ENCODE measurements at regions not wholly inside any gene's neighbourhood (a gene's known extent, or its start where the extent isn't known, plus 50 kb on each side); places are given as distances from the start of the nearest gene placed in this dataset.

DNA sequence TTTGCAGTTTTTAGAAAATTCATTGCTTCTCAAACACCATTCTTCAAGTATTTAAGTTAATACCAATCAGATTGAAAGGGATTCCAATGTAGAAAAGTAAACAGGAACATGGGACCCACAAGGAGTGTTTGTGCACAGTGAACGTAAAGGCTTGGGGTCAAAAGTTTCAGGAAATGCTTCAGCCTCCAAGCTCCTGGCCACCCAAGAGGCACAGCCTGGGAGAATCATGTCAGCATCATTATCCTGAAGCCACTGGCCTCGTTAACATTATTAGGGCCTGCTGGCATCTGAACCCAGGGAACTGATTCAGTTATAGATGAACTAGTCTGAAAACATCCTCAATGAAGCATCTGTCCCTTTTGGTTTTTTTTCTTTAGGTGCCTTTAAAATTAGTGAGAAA, 122.9 kb downstream of the NXNL2 start (continued):
- TF ChIP-seq, protein P1, sequence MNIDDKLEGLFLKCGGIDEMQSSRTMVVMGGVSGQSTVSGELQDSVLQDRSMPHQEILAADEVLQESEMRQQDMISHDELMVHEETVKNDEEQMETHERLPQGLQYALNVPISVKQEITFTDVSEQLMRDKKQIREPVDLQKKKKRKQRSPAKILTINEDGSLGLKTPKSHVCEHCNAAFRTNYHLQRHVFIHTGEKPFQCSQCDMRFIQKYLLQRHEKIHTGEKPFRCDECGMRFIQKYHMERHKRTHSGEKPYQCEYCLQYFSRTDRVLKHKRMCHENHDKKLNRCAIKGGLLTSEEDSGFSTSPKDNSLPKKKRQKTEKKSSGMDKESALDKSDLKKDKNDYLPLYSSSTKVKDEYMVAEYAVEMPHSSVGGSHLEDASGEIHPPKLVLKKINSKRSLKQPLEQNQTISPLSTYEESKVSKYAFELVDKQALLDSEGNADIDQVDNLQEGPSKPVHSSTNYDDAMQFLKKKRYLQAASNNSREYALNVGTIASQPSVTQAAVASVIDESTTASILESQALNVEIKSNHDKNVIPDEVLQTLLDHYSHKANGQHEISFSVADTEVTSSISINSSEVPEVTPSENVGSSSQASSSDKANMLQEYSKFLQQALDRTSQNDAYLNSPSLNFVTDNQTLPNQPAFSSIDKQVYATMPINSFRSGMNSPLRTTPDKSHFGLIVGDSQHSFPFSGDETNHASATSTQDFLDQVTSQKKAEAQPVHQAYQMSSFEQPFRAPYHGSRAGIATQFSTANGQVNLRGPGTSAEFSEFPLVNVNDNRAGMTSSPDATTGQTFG (tag by site-specific recombination; IDR thresholded peaks at IDR 0.05; ENCODE audit: borderline replicate concordance) = no peak
- TF ChIP-seq ZBTB8A (tag by site-specific recombination; IDR thresholded peaks at IDR 0.05) = no peak
- no peak for TF ChIP-seq ZSCAN23 (tag by site-specific recombination; IDR thresholded peaks at IDR 0.05)
- TF ChIP-seq, protein P2, sequence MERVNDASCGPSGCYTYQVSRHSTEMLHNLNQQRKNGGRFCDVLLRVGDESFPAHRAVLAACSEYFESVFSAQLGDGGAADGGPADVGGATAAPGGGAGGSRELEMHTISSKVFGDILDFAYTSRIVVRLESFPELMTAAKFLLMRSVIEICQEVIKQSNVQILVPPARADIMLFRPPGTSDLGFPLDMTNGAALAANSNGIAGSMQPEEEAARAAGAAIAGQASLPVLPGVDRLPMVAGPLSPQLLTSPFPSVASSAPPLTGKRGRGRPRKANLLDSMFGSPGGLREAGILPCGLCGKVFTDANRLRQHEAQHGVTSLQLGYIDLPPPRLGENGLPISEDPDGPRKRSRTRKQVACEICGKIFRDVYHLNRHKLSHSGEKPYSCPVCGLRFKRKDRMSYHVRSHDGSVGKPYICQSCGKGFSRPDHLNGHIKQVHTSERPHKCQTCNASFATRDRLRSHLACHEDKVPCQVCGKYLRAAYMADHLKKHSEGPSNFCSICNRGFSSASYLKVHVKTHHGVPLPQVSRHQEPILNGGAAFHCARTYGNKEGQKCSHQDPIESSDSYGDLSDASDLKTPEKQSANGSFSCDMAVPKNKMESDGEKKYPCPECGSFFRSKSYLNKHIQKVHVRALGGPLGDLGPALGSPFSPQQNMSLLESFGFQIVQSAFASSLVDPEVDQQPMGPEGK (tag by site-specific recombination; IDR thresholded peaks at IDR 0.05) = no peak
- TF ChIP-seq ZNF473 (tag by site-specific recombination; IDR thresholded peaks at IDR 0.05) = no peak
- TF ChIP-seq ZBTB20 (tag by site-specific recombination; IDR thresholded peaks at IDR 0.05) = no peak
- no peak for TF ChIP-seq ZNF184 (tag by site-specific recombination; IDR thresholded peaks at IDR 0.05)
- TF ChIP-seq ZNF624 (tag by site-specific recombination; IDR thresholded peaks at IDR 0.05) = no peak
- TF ChIP-seq ZNF423 (tag by site-specific recombination; IDR thresholded peaks at IDR 0.05) = no peak
- TF ChIP-seq ZNF169 (tag by site-specific recombination; IDR thresholded peaks at IDR 0.05) = no peak
- no peak for TF ChIP-seq ZNF112 (tag by site-specific recombination; IDR thresholded peaks at IDR 0.05)
- TF ChIP-seq RBAK (tag by site-specific recombination; IDR thresholded peaks at IDR 0.05) = no peak
- no peak for TF ChIP-seq ZNF514 (tag by site-specific recombination; IDR thresholded peaks at IDR 0.05)

GRCh38 chr9:88658311-88658822, 123.4 kb downstream of the NXNL2 start:
- no peak for TF ChIP-seq ZNF362 (tag by site-specific recombination; IDR thresholded peaks at IDR 0.05)
- no peak for TF ChIP-seq ZNF16 (tag by site-specific recombination; IDR thresholded peaks at IDR 0.05; ENCODE audit: low read depth)
- TF ChIP-seq ZNF626 (tag by site-specific recombination; IDR thresholded peaks at IDR 0.05) = no peak
- no peak for TF ChIP-seq ZNF785 (tag by site-specific recombination; IDR thresholded peaks at IDR 0.05)
- Histone ChIP-seq H3K4me1 (ENCODE audit: control insufficient read depth, insufficient read depth, low read length) (no peaks in the 10 kb centered on the region), H3K36me3 (ENCODE audit: control insufficient read depth in 2 of 2, insufficient read depth in 1 of 2, low read length in 2 of 2) (no peaks in the 10 kb centered on the region), H3K27ac (ENCODE audit: extremely low read depth, low read depth, low read length) (no peak overlapping the region), H3K9me3 (ENCODE audit: control insufficient read depth, insufficient read depth, low read depth, low read length) (no peaks in the 10 kb centered on the region), H3K4me3 (ENCODE audit: low read depth, low read length) (no peak overlapping the region)
- ChIA-PET CTCF (no interaction called here), POLR2A (no interaction called here)

DNA sequence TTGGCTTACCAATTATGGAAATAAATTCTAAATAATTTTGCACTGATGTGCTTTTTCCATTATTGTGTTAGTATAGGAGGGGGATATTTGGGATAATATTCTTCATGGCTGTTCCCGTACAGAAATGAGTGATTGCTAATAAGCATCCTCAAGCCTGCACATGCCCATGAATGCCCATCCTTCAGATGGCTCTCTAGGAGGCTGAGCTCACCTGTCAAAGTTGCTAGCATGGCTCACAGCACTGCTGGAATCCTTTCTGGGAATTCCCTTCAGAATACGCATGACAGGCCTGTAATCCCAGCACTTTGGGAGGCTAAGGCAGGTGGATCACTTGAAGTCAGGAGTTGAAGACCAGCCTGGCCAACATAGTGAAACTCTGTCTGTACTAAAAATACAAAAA, 124.1 kb downstream of the NXNL2 start:
- H3K27ac ChIP-seq (ENCODE audit: extremely low read depth, low read depth, low read length) = no peak overlapping the region
- H3K36me3 ChIP-seq (ENCODE audit: control insufficient read depth in 2 of 2, insufficient read depth in 1 of 2, low read length in 2 of 2) = no peaks in the 10 kb centered on the region
- no peak overlapping the region for H3K4me3 ChIP-seq (ENCODE audit: low read depth, low read length)
- H3K4me1 ChIP-seq (ENCODE audit: control insufficient read depth, insufficient read depth, low read length) = no peaks in the 10 kb centered on the region
- CTCF ChIA-PET = interaction anchor here (0.6 kb wide), 2 partner anchors 470 to 555 kb away, joined by 3 to 4 read pairs; no protein-coding TSS in a partner anchor
- POLR2A ChIA-PET = no interaction called here
- H3K9me3 ChIP-seq (ENCODE audit: control insufficient read depth, insufficient read depth, low read depth, low read length) = no peaks in the 10 kb centered on the region
- TF ChIP-seq HOXD13 (CRISPR knock-in tag; IDR thresholded peaks at IDR 0.05; ENCODE audit: borderline replicate concordance) (no peak), ZIC2 (tag by site-specific recombination; IDR thresholded peaks at IDR 0.05) (no peak), SETDB1 (IDR thresholded peaks at IDR 0.05; ENCODE audit: insufficient read length, low read length) (no peak), ZNF785 (tag by site-specific recombination; IDR thresholded peaks at IDR 0.05) (no peak), GLIS1 (tag by site-specific recombination; IDR thresholded peaks at IDR 0.05) (no peak), ZNF2 (tag by site-specific recombination; IDR thresholded peaks at IDR 0.05) (no peak), ZNF514 (tag by site-specific recombination; IDR thresholded peaks at IDR 0.05) (no peak), ZNF16 (tag by site-specific recombination; IDR thresholded peaks at IDR 0.05; ENCODE audit: low read depth) (no peak), MEIS1 (CRISPR knock-in tag; IDR thresholded peaks at IDR 0.05; ENCODE audit: borderline replicate concordance) (no peak), ZNF571 (tag by site-specific recombination; IDR thresholded peaks at IDR 0.05) (no peak)
- TF ChIP-seq, protein P3, sequence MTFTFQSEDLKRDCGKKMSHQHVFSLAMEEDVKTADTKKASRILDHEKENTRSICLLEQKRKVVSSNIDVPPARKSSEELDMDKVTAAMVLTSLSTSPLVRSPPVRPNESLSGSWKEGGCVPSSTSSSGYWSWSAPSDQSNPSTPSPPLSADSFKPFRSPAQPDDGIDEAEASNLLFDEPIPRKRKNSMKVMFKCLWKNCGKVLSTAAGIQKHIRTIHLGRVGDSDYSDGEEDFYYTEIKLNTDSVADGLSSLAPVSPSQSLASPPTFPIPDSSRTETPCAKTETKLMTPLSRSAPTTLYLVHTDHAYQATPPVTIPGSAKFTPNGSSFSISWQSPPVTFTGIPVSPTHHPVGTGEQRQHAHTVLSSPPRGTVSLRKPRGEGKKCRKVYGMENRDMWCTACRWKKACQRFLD (tag by site-specific recombination; IDR thresholded peaks at IDR 0.05) = no peak
- TF ChIP-seq, protein P4, sequence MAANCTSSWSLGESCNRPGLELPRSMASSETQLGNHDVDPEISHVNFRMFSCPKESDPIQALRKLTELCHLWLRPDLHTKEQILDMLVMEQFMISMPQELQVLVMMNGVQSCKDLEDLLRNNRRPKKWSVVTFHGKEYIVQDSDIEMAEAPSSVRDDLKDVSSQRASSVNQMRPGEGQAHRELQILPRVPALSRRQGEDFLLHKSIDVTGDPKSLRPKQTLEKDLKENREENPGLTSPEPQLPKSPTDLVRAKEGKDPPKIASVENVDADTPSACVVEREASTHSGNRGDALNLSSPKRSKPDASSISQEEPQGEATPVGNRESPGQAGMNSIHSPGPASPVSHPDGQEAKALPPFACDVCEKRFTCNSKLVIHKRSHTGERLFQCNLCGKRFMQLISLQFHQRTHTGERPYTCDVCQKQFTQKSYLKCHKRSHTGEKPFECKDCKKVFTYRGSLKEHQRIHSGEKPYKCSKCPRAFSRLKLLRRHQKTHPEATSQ (tag by site-specific recombination; IDR thresholded peaks at IDR 0.05) = no peak
